ENCODE measurements at regions not wholly inside any gene's neighbourhood (a gene's known extent, or its start where the extent isn't known, plus 50 kb on each side); places are given as distances from the start of the nearest gene placed in this dataset.

GRCh38 chr1:113281550-113281949, 108.8 kb upstream of the MAGI3 start:
- no peak for TF ChIP-seq CEBPB (IDR thresholded peaks at IDR 0.05)
- TF ChIP-seq, protein P1, sequence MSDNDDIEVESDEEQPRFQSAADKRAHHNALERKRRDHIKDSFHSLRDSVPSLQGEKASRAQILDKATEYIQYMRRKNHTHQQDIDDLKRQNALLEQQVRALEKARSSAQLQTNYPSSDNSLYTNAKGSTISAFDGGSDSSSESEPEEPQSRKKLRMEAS (IDR thresholded peaks at IDR 0.05), result no peak

Data from Ishikawa (cell line).